Hindlimb muscle (tissue), 1 donor: ENCODE measurements at regions not wholly inside any gene's neighbourhood (a gene's known extent, or its start where the extent isn't known, plus 50 kb on each side); places are given as distances from the start of the nearest gene placed in this dataset.
"Not testable (repeated sequence)": the region's sequence is repeated elsewhere in the genome, so short reads cannot be mapped to it uniquely, and the experiment has no call there.

Source experiments
- DNase-seq: peaks from one replicate; pipeline ENCODE4 v3.0.0-alpha.2; 2013

DNA sequence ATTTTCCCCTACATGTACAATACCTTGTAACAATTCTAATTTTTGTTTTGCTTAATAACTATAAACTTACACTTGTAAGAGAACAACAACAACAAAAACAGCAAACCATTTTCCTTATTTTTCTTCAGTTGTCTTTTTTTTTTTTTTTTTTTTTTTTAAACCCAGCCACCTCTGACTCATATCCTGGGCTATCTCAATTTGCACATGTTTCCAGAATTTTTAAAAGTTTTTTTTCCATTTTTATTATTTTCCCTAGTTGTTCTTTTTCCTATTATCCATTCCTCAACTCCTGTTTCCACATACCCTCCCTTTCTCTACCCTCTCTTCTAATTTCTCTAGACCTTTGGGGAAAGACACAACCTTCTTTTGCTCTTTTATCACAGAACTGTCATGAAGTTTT lies 112.5 kb downstream of the EFEMP1 start:
- no peak for DNase-seq

GRCh38 chr2:55810622-55811020 lies 113.0 kb downstream of the EFEMP1 start:
- DNase-seq = no peak

- peak; percentile 23 for DNase-seq
Observed at GRCh38 chr2:55809875-55810621, 113.5 kb downstream of the EFEMP1 start.

GRCh38 chr2:55807900-55808299 lies 114.3 kb upstream of the PNPT1 start:
- DNase-seq = no peak

- no peak for DNase-seq
Observed at GRCh38 chr2:55805686-55806085, 112.0 kb upstream of the PNPT1 start.

DNA sequence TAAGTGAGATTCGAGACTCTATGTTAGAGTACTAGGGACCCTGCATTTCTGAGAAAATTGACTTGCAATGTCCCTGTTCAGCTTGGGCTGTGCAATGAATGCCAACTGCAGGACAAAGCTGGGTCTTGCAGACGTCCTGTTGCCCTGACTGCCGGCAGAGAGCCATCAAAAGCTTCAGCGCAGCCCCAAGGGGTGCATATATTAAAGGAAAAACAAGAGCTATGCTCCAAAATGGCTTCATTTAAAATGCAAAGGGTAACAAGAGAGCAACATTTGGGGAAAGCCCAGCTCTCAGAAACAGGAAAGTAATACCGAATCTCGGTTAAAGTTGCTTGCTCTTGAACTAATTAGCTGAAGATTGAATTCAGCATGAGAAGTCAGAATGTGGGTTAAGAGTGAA lies 110.9 kb upstream of the PNPT1 start:
- DNase-seq = no peak

- no peak for DNase-seq
Observed at GRCh38 chr2:55802067-55802466, 108.4 kb upstream of the PNPT1 start.

GRCh38 chr2:55801436-55801835 lies 107.8 kb upstream of the PNPT1 start:
- no peak for DNase-seq

DNA sequence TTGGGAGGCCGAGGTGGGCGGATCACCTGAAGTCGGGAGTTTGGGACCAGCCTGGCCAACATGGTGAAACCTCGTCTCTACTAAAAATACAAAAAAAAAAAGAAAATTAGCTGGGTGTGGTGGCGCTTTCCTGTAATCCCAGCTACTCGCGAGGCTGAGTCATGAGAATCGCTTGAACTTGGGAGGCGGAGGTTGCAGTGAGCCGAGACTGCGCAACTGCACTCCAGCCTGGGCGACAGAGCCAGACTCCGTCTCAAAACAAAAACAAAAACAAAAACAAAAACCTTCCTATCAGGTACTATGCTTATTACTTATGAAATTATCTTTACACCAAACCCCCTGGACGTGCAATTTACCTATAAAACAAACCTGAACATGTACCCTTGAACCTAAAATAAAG lies 106.0 kb upstream of the PNPT1 start:
- not testable (repeated sequence) for DNase-seq

DNA sequence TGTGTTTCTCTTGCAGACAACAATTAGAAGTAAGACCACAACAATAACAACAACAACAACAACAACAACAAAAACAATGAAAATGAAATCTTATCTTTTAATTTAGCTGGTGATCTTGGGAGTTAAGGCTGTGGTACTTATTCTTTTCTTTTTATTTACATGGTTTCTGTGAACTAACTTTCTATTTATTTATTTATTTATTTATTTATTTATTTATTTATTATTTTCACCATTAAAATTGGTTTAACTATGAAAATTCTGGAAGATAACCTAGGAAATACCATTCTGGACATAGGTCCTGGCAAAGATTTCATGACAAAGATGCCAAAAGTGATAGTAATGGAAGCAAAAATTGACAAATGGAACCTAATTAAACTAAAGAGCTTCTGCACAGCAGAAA lies 102.5 kb upstream of the PNPT1 start:
- DNase-seq = no peak

GRCh38 chr2:55793602-55794001 lies 100.0 kb upstream of the PNPT1 start:
- not testable (repeated sequence) for DNase-seq

DNA sequence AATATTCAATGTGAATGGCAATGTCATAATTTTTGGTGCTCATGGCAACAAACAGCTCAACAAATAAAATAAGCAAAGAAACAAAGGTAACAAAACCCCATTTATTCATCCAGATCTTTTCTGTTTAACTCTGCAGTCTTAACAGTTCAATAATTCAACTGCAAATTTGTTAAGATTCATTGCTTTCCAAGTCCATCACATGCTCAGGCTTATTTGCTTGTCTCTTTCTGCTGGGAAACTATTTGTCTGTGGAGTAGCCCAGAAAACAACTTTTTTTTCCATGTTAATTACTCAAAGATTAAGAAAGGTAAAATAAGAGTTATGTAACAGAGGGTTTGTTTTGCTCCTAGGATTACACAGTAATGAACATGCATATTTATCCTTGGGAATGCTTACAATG lies 92.6 kb upstream of the PNPT1 start:
- no peak for DNase-seq

- not testable (repeated sequence) for DNase-seq
Observed at GRCh38 chr2:55783751-55784150, 90.1 kb upstream of the PNPT1 start.

GRCh38 chr2:55782528-55783173 lies 89.0 kb upstream of the PNPT1 start:
- no peak for DNase-seq

DNA sequence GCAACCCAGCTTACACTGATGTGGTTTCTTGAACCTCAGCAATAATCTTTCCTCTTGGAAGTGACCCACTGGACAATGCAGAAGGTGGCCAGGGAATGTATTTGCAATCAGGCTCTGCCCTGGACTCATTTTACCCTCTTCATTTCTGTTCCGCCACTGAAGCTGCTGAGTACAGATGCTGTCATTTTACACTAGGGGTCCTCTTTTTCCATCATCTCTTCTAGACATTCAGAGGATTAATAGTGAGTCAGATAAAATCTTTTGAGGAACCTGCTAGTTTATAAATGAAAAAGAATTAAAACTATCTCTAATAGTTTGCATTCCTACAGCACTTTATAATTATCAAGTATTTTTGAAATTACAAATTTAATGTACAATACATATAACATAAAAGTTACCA lies 87.9 kb upstream of the PNPT1 start:
- DNase-seq = no peak

DNA sequence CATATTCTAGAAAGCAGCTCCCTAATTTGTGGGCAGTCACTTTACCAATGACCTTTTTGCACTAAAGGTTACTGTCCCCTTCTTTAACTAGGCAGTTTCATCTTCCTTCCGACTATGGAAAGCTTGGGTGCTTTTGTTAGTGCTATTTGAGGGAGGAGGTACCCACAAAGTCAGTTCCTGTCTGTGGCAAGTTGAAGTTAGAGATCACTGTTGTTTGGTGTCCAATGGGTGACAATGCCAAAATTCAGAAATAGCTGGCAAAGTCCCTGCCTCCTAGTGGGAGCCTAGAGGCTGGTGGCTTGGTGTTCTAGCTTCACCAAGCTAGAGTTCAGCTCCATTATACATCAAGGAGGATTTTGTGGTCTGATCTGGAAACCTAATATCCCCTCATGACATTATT lies 87.1 kb upstream of the PNPT1 start:
- DNase-seq = no peak

DNA sequence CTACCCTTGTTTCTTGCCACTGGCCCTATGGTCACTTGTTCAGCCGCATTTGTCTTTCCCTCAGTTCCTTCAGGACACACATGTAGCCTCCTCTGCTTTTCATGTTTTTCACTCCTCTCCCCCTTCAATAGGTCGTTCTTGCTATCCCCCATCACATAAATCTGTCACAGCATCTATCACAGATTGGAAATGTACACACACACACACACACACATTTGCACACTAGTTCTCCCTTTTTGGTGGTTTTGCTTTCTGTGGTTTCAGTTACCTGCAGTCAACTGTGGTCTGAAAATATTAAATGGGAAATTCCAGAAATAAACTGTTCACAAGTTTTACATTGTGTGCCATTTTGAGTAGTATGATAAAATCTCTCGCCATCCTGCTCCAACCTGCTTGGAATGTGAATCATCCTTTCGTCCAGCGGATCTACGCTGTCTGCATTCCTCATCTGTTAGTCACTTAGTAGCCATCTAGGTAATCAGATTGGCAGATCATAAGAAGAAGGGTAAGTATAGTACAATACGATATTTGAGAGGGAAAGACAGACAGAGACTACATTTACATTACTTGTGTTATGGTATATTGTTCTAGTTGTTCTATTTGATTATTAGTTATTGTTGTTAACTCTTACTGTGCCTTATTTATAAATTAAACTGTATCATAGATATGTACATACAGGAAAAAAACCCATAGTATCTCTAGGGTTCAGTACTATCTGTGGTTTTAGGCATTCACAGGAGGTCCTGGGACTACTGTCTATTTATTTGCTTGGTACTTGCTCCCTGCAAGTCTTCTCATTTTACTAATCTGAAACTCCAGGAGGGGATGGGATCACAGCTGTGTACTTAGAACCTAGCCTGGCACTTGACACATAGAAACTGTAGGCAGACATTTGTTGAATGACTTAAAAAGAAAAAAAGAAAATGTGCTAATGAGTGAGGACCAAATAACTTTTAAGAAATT lies 86.1 kb upstream of the PNPT1 start:
- DNase-seq = no peak

GRCh38 chr2:55776966-55777365 lies 83.3 kb upstream of the PNPT1 start:
- no peak for DNase-seq

- no peak for DNase-seq
Observed at GRCh38 chr2:55776479-55776878, 82.8 kb upstream of the PNPT1 start.

GRCh38 chr2:55775828-55776227 lies 82.2 kb upstream of the PNPT1 start:
- no peak for DNase-seq

- not testable (repeated sequence) for DNase-seq
Observed at GRCh38 chr2:55773651-55774050, 80.0 kb upstream of the PNPT1 start.

DNA sequence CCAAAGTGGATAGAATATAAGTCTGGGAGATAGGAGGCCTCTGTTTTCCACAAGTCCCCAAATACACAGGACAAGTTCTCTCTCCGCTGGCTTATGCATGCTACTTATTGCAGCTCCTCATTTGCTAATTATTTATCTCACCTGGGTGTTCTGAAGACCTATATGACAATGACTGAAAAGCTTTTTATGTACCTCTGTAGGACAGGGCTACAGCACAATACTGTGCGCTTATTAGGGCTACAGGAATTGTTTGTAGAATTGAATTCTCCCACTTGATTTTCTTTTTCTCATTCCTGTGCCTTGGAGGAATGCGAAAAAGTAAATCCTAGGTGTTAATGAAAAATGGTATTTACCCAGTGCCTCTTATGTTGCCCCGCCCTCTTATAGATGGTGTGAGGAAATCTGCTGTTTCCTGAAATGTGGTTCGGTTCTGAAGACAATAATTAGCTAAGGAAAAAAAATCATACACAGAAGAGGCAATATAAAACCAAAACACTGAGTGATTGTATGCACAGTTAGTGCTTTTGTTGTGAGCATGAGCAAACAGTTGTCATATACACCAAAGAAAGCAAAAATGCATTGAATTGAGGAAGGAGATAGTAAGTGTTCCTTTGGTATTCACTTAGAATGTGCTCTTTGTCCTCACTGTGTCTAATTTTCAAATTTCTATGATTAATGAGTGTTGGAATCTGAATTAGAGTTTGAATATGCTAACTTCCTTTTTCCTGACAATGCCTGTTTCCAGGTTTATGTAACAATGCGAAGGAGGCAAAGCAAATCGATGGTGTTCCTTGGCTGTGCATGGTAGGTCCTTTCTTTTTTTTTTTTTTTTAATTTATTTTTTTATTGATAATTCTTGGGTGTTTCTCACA lies 78.7 kb upstream of the PNPT1 start:
- no peak for DNase-seq
